COLO668 (cell line): ENCODE measurements at regions not wholly inside any gene's neighbourhood (a gene's known extent, or its start where the extent isn't known, plus 50 kb on each side); places are given as distances from the start of the nearest gene placed in this dataset.
A peak's percentile ranks its signal among the peaks of the same experiment; 100 is the strongest.

ENCODE experiments used
- DNase-seq: peaks from one replicate; lab custom pipeline; 2025; ENCODE audit not compliant: unreplicated experiment; lab: John Stamatoyannopoulos, UW

- DNase-seq: no peak
These were observed 171.3 kb upstream of the RPL38 start for GRCh38 chr17:74032222-74032621.

DNA sequence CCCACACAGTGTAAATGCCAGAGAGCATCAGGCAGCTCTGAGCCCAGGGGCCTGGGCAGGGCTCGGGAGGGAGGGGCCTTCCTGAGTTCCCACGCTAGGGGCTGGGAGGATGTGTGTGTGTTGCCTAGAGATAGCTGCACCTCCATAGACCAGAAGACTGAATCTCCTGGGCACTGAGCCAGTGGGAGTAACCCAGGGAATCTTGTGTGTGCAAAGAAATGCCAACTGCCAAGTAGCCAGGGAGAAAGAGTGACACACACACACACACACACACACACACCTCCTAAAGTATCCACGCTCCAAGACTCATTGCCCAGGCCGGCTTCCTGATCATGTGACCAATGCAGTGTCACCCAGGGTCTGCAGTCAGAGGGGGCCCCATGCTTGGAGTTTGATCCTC is 166.2 kb upstream of the RPL38 start:
- DNase-seq: no peak

DNA sequence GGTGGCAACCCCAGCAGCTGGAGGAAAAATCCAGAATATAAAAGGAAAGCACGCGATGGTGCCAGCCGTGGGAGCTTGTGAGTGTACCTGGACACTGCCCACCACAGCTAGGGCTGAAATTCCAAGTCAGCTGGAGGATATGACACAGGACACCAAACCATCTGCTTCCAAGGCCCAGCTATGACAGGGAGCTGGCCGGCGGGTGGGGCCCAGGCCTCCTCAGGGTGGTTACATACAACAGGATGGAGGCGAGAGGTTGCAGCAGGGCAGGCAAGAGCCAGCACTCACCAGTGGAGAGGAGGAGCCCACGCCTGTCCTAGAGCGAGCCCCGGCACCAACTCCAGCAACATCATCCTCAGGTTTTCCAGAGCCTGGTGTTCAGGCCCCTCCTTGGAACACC is 163.2 kb upstream of the RPL38 start:
- no peak for DNase-seq

DNA sequence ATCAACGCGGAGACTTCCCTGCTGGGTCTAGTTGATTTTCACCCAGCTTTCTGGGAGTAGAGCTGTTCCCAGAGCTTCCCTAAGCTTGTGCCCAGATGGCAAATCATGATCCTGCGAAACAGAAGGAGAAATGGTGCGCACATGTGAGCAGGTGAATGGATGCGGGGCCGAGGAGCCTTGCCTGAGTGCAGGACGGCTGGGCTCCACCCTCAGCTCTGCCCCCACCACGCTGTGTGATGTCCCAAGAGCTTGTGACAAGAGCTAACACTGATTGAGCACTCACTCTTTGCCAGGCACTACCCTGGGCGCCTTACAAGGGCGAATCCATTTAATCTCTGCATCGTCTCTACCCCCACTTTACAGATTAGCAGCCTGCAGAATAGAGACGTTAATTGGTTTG is 162.7 kb upstream of the RPL38 start:
- no peak for DNase-seq

- DNase-seq: no peak
These were observed 161.4 kb upstream of the RPL38 start for GRCh38 chr17:74041869-74042640.

- peak; percentile 42 for DNase-seq
These were observed 160.6 kb upstream of the RPL38 start for GRCh38 chr17:74042744-74043486.

- DNase-seq: no peak
These were observed 159.5 kb upstream of the RPL38 start for GRCh38 chr17:74043976-74044375.

DNA sequence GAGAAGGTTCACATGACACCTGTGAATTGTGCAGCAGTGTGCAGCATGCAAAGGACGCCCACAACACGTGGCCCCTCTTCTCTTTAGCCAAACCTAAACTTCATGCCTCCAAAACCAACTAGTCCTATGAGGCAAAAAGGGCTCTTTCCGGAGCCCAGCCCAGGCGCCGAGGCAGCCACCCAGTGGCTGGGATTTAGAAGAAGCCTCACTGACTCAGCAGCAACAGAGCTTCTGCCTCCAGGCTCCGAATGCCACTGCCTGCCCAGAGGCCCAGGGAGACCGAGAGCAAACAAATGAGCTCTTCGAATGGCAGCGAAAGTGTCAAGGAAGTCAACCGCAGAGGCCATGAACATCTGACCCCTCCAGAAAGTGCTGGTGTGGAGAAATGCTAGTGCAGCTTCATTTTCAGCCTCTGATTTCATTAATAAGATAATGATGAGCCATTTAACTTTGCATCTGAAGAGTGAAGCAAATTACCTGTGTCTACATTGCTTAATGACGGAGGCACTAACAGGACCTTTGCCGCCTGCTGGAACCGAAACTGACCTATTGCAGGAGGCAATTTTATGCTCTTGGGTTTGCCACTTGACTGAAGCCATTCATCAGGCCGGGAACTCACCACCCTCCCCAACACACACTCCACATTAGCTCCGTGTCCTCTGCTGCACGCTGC is 157.7 kb upstream of the RPL38 start:
- DNase-seq: peak; percentile 9

GRCh38 chr17:74049167-74049966 is 154.1 kb upstream of the RPL38 start:
- no peak for DNase-seq

DNA sequence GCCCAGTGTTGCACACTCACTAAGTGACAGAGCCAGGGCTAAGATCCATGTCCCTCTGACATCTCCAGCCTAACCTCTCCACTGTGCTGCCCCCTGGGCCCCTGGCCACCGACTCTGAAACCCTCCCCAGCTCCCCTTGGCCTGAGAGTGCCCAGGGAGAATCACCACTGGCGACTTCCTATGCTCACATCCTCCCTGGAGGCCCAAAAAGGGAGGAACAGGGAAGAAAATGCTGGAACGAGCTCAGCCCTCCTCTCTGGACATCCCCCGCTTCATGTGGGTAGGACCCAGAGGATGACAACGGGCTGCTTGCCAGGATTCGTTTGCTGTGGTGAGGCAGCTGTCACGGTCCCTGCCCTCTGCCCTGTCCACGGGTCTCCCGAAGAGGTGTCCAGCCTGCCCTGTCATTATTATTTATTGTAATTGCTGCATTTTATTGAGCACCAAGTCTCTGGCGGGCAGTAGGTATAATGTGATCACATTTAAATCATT is 153.5 kb upstream of the RPL38 start:
- no peak for DNase-seq

- DNase-seq: no peak
These were observed 152.1 kb upstream of the RPL38 start for GRCh38 chr17:74051348-74051747.

- DNase-seq: no peak
These were observed 150.3 kb upstream of the RPL38 start for GRCh38 chr17:74052993-74053711.

DNA sequence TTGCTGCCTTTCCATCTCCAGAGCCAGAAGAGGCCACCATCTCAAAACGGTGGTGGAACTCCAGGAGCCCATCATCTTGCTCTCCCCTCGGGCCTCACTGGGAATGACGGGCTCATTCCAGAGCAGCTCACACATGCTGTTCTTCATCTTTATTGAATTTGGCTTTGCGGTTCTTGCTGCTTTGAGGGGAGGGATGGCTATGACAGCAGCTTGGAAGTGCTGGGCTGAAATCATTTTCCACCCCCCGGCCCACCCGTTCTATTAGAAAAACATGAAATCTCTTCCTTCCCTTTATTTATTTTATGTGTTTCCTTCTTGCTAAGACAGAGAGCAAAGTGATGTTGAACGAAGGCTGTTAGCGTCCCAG is 149.8 kb upstream of the RPL38 start:
- DNase-seq: no peak

DNA sequence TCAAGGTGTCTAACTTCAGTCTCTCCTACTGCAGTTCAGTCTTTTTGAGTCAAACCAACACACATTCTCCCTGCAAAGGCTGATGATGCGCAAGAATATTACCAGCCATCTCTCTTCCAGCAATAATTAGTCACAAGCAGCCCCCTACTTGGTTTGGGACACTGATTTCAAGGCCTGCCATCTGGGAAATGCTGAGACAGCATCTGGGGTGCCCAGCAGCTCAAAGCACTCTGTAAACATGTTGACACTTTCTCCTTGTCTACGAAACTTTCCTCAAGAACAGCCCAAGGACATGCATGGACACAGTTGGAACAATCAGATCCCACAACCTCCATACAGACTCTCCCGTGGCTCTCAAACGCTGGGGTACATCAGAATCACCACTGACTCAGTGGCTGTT is 149.2 kb upstream of the RPL38 start:
- no peak for DNase-seq

DNA sequence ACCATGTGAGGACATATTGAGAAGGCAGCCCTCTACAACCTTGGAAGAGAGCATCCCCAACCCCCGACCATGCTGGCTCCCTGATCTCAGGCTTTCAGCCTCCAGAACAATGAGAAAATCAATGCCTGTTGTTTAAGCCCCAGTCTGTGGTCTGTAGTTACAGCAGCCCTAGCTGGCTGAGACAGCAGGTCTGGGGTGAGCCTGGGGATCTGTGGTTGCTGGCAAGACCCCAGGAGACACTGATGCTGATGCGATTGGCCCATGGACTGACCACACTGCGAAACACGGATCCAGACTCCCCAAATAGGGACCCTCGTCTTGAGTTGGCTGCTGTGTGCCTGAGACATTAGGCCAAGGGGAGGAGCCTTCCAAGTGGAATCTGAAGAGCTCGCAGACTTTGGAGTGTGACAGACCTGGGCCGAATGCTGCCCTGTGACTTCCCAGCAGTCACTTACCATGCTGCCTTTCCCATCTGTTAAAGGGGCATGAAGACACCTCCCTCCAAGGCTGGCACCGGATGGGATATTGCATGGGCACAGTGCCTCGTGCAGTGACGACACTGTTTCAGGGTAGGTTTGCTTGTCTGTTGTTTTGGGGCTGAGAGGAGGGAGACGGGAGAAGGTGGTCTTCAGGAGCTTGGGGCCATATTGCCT is 147.8 kb upstream of the RPL38 start:
- DNase-seq: no peak

DNA sequence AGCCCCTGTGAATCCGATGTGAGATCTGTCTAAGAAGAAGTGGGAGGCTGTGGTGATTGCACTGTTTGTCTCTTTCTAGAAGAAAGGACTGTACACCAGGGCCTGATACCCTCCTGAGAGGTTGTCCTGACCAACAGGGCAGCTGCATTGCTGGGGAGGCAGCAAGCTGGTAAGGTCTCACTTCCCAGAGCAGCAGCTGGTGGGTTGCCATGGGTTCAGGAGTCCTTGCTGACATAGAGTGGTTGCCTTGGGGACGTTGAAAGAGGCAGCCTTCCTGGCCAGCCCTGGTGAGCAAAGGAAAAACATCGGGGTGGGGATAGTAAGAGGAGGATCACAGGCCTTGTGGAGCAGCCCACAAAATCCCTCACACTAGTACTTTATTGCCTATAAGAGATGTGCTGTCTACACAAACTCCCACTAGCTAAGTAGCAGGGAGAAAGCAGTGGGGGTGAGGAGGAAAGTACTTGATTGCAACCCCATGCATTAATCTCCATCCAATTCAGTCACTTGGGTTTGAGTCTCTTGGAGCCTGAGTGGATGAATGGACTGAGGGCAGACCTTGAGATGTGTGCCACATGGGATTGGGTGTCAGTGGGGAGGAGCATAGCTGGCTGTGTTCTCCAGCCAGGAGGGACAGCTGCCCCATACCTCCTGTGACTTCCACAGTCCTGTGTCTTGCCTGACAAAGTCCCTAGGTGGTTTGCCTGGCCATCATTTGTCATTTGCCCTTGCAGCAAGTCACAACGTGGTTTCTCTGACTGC is 143.8 kb upstream of the RPL38 start:
- peak; percentile 73 for DNase-seq

GRCh38 chr17:74061758-74062157 is 141.7 kb upstream of the RPL38 start:
- DNase-seq: no peak

GRCh38 chr17:74062234-74062633 is 141.2 kb upstream of the RPL38 start:
- DNase-seq: no peak

GRCh38 chr17:74063439-74063838 is 140.0 kb upstream of the RPL38 start:
- DNase-seq: peak; percentile 8
